B cell (primary cell): ENCODE measurements at regions not wholly inside any gene's neighbourhood (a gene's known extent, or its start where the extent isn't known, plus 50 kb on each side); places are given as distances from the start of the nearest gene placed in this dataset.

ENCODE experiments used
- ATAC-seq: fragments of 200-7000 bp; cut with Tn5 transposase; one replicate; pipeline ENCODE4 v1.10.0; 2021; ENCODE audit warnings: low read depth, mild to moderate bottlenecking, moderate number of reproducible peaks, moderate library complexity
- CTCF ChIA-PET: fragments of 350-600 bp; sonication (Branson Sonifier 250); formaldehyde crosslinking; loops from one replicate; lab custom pipeline; 2021; ENCODE audit warnings: antibody characterized with exemption, inconsistent platforms; lab: Charles Lee
- POLR2A ChIA-PET: fragments of 350-600 bp; sonication (Branson Sonifier 250); formaldehyde crosslinking; loops from one replicate; lab custom pipeline; 2021; ENCODE audit warnings: antibody characterized with exemption; lab: Charles Lee
- DNase-seq: peaks from one replicate; pipeline ENCODE4 v3.0.0; 2013
- H2AFZ ChIP-seq: 2 replicates; pipeline ENCODE4 v1.6.1; 2012; ENCODE audit warnings: mild to moderate bottlenecking, low read depth, low read length; ENCODE audit not compliant: insufficient read depth, poor library complexity, severe bottlenecking
- H3K27ac ChIP-seq, 2 donors: 1 replicate in 1 of 2; 2 replicates in 1 of 2; pipeline ENCODE4 v1.5.1; 2012 to 2013; ENCODE audit warnings: low read length in 2 of 2, mild to moderate bottlenecking in 2 of 2, moderate library complexity in 1 of 2
- H3K27me3 ChIP-seq, 4 experiments: fragments of 200-600 bp in 1 of 4; sonication (generic) in 1 of 4; replicated peaks in 1 of 4; 1 replicate in 2 of 4; 2 replicates in 2 of 4; pipeline versions ENCODE4 v1.6.1 to v1.7.0; 2013 to 2016; ENCODE audit warnings: low read length in 3 of 4, mild to moderate bottlenecking in 2 of 4, mixed read lengths in 1 of 4, moderate library complexity in 1 of 4; ENCODE audit not compliant: insufficient read depth in 4 of 4, control insufficient read depth in 3 of 4; ENCODE audit errors: control extremely low read depth in 1 of 4
- H3K36me3 ChIP-seq, 2 experiments: replicated peaks in 1 of 2; 1 replicate in 1 of 2; 2 replicates in 1 of 2; pipeline versions ENCODE4 v1.6.1 to v1.7.1; 2013; ENCODE audit warnings: low read length in 1 of 2; ENCODE audit not compliant: insufficient read depth in 2 of 2, control insufficient read depth in 1 of 2; ENCODE audit errors: control extremely low read depth in 1 of 2, extremely low read depth in 1 of 2
- H3K4me1 ChIP-seq, 2 donors: fragments of 200-600 bp in 1 of 2; sonication (generic) in 1 of 2; 1 replicate in 1 of 2; 2 replicates in 1 of 2; pipeline versions ENCODE4 v1.5.1 to v1.6.1; 2013 to 2017; ENCODE audit warnings: low read length in 2 of 2; ENCODE audit not compliant: control insufficient read depth in 2 of 2, insufficient read depth in 2 of 2
- H3K4me2 ChIP-seq: replicated peaks from 2 replicates; pipeline ENCODE3; 2012; ENCODE audit warnings: mild to moderate bottlenecking, low read depth, low read length; ENCODE audit not compliant: poor library complexity, severe bottlenecking
- H3K4me3 ChIP-seq, 5 experiments: fragments of 200-600 bp in 1 of 5; sonication (generic) in 1 of 5; 1 replicate in 3 of 5; 2 replicates in 2 of 5; pipeline versions ENCODE4 v1.5.1 to v1.7.0; 2011 to 2016; ENCODE audit warnings: low read length in 4 of 5, mild to moderate bottlenecking in 4 of 5, low read depth in 2 of 5, control low read depth in 1 of 5, moderate library complexity in 1 of 5; ENCODE audit not compliant: insufficient read depth in 1 of 5; ENCODE audit errors: control extremely low read depth in 1 of 5, extremely low read depth in 1 of 5
- H3K79me2 ChIP-seq: fragments of 200-600 bp; sonication (generic); one replicate; pipeline ENCODE4 v1.6.0; 2016; ENCODE audit warnings: low read length; ENCODE audit not compliant: control insufficient read depth, insufficient read depth
- H3K9ac ChIP-seq: fragments of 200-600 bp; sonication (generic); 2 replicates; pipeline ENCODE4 v1.6.1; 2017; ENCODE audit warnings: mild to moderate bottlenecking, low read length, moderate library complexity
- H3K9me3 ChIP-seq, 3 donors: one replicate each; pipeline versions ENCODE4 v1.6.1 to v1.7.1; 2013; ENCODE audit warnings: low read length in 2 of 3; ENCODE audit not compliant: control insufficient read depth in 2 of 3, insufficient read depth in 1 of 3; ENCODE audit errors: control extremely low read depth in 1 of 3
- H4K20me1 ChIP-seq: 2 replicates; pipeline ENCODE4 v1.6.0; 2012; ENCODE audit warnings: mild to moderate bottlenecking, low read length; ENCODE audit not compliant: insufficient read depth, control insufficient read depth, poor library complexity, severe bottlenecking
- H3K27ac Mint-ChIP-seq: one replicate; pipeline ENCODE4 v1.8.0; 2021; ENCODE audit warnings: mixed read lengths
- H3K27me3 Mint-ChIP-seq: one replicate; pipeline ENCODE4 v1.8.0; 2021; ENCODE audit warnings: mixed read lengths
- H3K4me1 Mint-ChIP-seq: one replicate; pipeline ENCODE4 v1.8.0; 2021; ENCODE audit warnings: mixed read lengths
- H3K4me3 Mint-ChIP-seq: one replicate; pipeline ENCODE4 v1.8.0; 2021; ENCODE audit warnings: mixed read lengths
- H3K9me3 Mint-ChIP-seq: one replicate; pipeline ENCODE4 v1.8.0; 2022; ENCODE audit warnings: mixed read lengths; ENCODE audit not compliant: insufficient read depth
- EZH2 ChIP-seq: IDR thresholded peaks from 2 replicates; pipeline ENCODE4 v1.6.1; 2012; ENCODE audit warnings: borderline replicate concordance, low read depth, mild to moderate bottlenecking, moderate library complexity, low read length; ENCODE audit not compliant: insufficient read depth, poor library complexity, severe bottlenecking
- whole genome bisulfite sequencing: methylation state at CpG from one replicate; pipeline ENCODE4 v1.1.5; 2013; ENCODE audit warnings: missing lambda C conversion rate; ENCODE audit not compliant: insufficient coverage; 5-methylcytosine and 5-hydroxymethylcytosine counted together
- intact Hi-C: fragments of 100-400 bp; cut with micrococcal nuclease; formaldehyde crosslinking; loops from one replicate; pipeline ENCODE4 v1.10.0; 2022
- TF ChIP-seq, protein P1 (sequence below): fragments of 200-600 bp; IDR thresholded peaks from one replicate; pipeline ENCODE4 v1.8.0; 2022; ENCODE audit warnings: antibody characterized with exemption, mild to moderate bottlenecking

DNA sequence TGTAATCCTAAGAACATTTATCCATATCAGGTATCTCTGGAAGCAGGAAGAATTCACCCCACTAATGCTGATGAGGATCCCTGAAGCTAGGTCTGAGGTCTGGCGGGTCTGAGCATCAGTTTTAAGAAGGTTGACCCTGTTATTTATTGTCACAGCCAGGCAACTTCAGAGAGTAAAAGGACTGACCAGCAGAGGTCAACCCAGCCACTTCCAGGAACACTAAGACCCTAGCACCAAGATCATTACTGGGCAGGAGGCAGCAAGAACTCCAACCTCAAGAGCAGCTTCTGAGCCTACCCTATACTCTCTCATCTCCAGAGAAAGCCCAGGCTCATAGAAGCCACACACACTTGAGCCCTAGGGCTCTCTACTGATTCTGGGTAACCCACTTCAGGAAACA lies 901.4 kb downstream of the DCDC2C start:
- Histone ChIP-seq H3K36me3 (no peaks in the 10 kb centered on the region), H3K4me1 (no peaks in the 10 kb centered on the region), H3K27ac (no peak overlapping the region), H2AFZ (no peak overlapping the region), H3K4me2 (no peak overlapping the region), H3K9me3 (no peaks in the 10 kb centered on the region), H3K27me3 (no peaks in the 10 kb centered on the region), H3K79me2 (no peaks in the 10 kb centered on the region), H3K4me3 (no peak overlapping the region), H4K20me1 (no peaks in the 10 kb centered on the region), H3K9ac (no peak overlapping the region)
- ATAC-seq = no peak
- TF ChIP-seq, protein P1, sequence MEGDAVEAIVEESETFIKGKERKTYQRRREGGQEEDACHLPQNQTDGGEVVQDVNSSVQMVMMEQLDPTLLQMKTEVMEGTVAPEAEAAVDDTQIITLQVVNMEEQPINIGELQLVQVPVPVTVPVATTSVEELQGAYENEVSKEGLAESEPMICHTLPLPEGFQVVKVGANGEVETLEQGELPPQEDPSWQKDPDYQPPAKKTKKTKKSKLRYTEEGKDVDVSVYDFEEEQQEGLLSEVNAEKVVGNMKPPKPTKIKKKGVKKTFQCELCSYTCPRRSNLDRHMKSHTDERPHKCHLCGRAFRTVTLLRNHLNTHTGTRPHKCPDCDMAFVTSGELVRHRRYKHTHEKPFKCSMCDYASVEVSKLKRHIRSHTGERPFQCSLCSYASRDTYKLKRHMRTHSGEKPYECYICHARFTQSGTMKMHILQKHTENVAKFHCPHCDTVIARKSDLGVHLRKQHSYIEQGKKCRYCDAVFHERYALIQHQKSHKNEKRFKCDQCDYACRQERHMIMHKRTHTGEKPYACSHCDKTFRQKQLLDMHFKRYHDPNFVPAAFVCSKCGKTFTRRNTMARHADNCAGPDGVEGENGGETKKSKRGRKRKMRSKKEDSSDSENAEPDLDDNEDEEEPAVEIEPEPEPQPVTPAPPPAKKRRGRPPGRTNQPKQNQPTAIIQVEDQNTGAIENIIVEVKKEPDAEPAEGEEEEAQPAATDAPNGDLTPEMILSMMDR = no peak
- no peak for TF ChIP-seq EZH2
- 83% methylated on average over 1 of the region's 1 CpG for WGBS
- no peak overlapping the region for H3K27ac Mint-ChIP-seq
- no peak for DNase-seq
- H3K4me3 Mint-ChIP-seq = no peak overlapping the region
- H3K27me3 Mint-ChIP-seq = no peaks in the 10 kb centered on the region
- H3K4me1 Mint-ChIP-seq = no peaks in the 10 kb centered on the region
- H3K9me3 Mint-ChIP-seq = no peaks in the 10 kb centered on the region
- ChIA-PET POLR2A (no interaction called here), CTCF (no interaction called here)
- intact Hi-C loops = no loop called here

DNA sequence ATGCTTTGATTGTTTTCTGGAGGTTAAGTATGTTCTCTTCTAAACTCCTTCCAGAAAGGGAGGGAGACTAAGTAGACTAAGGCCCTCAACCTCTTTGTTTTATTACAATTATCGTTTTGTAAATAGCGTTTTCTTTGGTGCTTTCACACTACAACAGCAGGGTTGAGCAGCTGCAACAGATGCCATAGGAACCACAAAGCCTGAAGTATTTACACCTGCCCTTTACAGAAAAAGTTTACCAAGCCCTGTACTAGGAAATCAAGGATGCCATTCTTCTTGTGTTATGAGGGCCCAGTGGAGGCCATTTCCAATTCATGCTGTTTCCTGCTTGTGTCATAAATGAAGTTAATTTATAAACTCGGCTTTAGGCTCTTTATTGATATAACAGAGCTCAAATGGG lies 914.8 kb downstream of the DCDC2C start:
- H3K27me3 ChIP-seq = no peaks in the 10 kb centered on the region
- CTCF ChIA-PET = no interaction called here
- no peak overlapping the region for H3K4me2 ChIP-seq
- WGBS = 100% methylated on average over 2 of the region's 3 CpGs
- H3K27me3 Mint-ChIP-seq = no peaks in the 10 kb centered on the region
- no peak overlapping the region for H3K4me3 Mint-ChIP-seq
- H3K4me1 Mint-ChIP-seq = no peaks in the 10 kb centered on the region
- H3K27ac Mint-ChIP-seq = no peak overlapping the region
- POLR2A ChIA-PET = no interaction called here
- intact Hi-C loops = no loop called here
- H3K36me3 ChIP-seq = no peaks in the 10 kb centered on the region
- no peak overlapping the region for H3K27ac ChIP-seq
- no peak for TF ChIP-seq EZH2
- TF ChIP-seq, protein P1 = no peak
- H3K4me3 ChIP-seq = no peak overlapping the region
- H3K79me2 ChIP-seq = no peaks in the 10 kb centered on the region
- ATAC-seq (no peak), DNase-seq (no peak)
- no peaks in the 10 kb centered on the region for H3K9me3 Mint-ChIP-seq
- no peaks in the 10 kb centered on the region for H3K4me1 ChIP-seq
- H2AFZ ChIP-seq = no peak overlapping the region
- peaks cover 0 to 21% (median 1%) of the 10 kb centered on the region in 3 donors for H3K9me3 ChIP-seq
- no peak overlapping the region for H3K9ac ChIP-seq
- no peaks in the 10 kb centered on the region for H4K20me1 ChIP-seq
